OCI-LY3 (cell line): ENCODE measurements at regions not wholly inside any gene's neighbourhood (a gene's known extent, or its start where the extent isn't known, plus 50 kb on each side); places are given as distances from the start of the nearest gene placed in this dataset.
A peak's percentile ranks its signal among the peaks of the same experiment; 100 is the strongest.

Experiments used
- H2AFZ ChIP-seq: fragments of 200-600, 300-600 bp; shearing (Covaris generic); 2 replicates; pipeline ENCODE4 v1.6.0; 2014; ENCODE audit warnings: antibody characterized with exemption, low read depth, low read length
- H3K27ac ChIP-seq: fragments of 200-600, 300-600 bp; sonication (generic); 2 replicates; pipeline ENCODE4 v1.5.1; 2014; ENCODE audit warnings: mild to moderate bottlenecking, low read length, moderate library complexity, mixed read lengths
- H3K27me3 ChIP-seq: fragments of 200-600, 300-600 bp; sonication (generic); 2 replicates; pipeline ENCODE4 v1.6.1; 2014; ENCODE audit warnings: low read depth, low read length, mixed read lengths
- H3K36me3 ChIP-seq: fragments of 200-600, 300-600 bp; sonication (generic); replicated peaks from 2 replicates; pipeline ENCODE3; 2014; ENCODE audit warnings: low read depth, low read length, mixed read lengths
- H3K4me1 ChIP-seq: fragments of 300-600, 200-600 bp; sonication (generic); 2 replicates; pipeline ENCODE4 v1.6.1; 2014; ENCODE audit warnings: low read length, mixed read lengths
- H3K4me2 ChIP-seq: fragments of 200-600, 300-600 bp; sonication (generic); 2 replicates; pipeline ENCODE4 v1.6.1; 2014; ENCODE audit warnings: low read length, mixed read lengths
- H3K4me3 ChIP-seq: fragments of 300-600, 200-600 bp; sonication (generic); 2 replicates; pipeline ENCODE4 v1.5.1; 2014; ENCODE audit warnings: antibody characterized with exemption, mild to moderate bottlenecking, low read length, moderate library complexity
- H3K79me2 ChIP-seq: fragments of 300-600, 200-600 bp; shearing (Covaris generic); 2 replicates; pipeline ENCODE4 v1.6.1; 2014; ENCODE audit warnings: mild to moderate bottlenecking, low read length, mixed read lengths
- H3K9ac ChIP-seq: fragments of 300-600, 200-600 bp; shearing (Covaris generic); 2 replicates; pipeline ENCODE4 v1.6.0; 2014; ENCODE audit warnings: mild to moderate bottlenecking, low read length, moderate library complexity
- H3K9me3 ChIP-seq: fragments of 200-600, 300-600 bp; shearing (Covaris generic); 2 replicates; pipeline ENCODE4 v1.6.1; 2014; ENCODE audit warnings: low read length, mixed read lengths; ENCODE audit not compliant: insufficient read depth
- H4K20me1 ChIP-seq: fragments of 200-600, 300-600 bp; sonication (generic); 2 replicates; pipeline ENCODE4 v1.6.1; 2016; ENCODE audit warnings: low read length, mixed read lengths; ENCODE audit not compliant: insufficient read depth
- EZH2phosphoT487 ChIP-seq: fragments of 200-600 bp; shearing (Covaris generic); IDR thresholded peaks from 2 replicates; pipeline ENCODE4 v1.6.1; 2018; ENCODE audit warnings: antibody characterized with exemption, mixed run types, low read depth
- TF ChIP-seq, protein P1 (sequence below): fragments of 200-600, 300-600 bp; sonication (generic); IDR thresholded peaks from 2 replicates; pipeline ENCODE4 v1.5.1; 2014; ENCODE audit warnings: antibody characterized with exemption, low read length, low read depth

DNA sequence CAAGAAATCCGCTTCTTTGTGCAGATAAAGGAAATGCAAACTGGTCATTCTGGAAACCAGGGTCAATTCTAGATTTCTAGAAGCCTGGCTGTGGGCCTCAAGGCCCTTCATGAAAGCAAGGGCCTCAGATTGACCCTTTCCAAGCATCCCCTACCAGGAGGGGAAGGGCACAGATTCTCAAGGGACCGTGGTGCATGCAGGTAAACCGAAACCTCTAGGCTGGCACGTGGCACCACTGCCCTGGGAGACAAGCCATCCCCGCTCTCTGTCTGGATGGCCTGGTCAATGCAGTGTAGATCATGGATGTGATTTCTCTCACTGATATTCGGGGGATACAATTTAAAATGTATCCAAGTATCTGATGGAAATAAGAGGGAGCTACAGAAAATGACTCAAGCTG lies 69.4 kb downstream of the TOMM20 start:
- H3K27me3 ChIP-seq = peaks cover 6% of the 10 kb centered on the region; the same call in 1 of the 2 replicates
- H3K9ac ChIP-seq = no peak overlapping the region
- H2AFZ ChIP-seq = no peak overlapping the region
- no peak for TF ChIP-seq EZH2phosphoT487
- TF ChIP-seq, protein P1, sequence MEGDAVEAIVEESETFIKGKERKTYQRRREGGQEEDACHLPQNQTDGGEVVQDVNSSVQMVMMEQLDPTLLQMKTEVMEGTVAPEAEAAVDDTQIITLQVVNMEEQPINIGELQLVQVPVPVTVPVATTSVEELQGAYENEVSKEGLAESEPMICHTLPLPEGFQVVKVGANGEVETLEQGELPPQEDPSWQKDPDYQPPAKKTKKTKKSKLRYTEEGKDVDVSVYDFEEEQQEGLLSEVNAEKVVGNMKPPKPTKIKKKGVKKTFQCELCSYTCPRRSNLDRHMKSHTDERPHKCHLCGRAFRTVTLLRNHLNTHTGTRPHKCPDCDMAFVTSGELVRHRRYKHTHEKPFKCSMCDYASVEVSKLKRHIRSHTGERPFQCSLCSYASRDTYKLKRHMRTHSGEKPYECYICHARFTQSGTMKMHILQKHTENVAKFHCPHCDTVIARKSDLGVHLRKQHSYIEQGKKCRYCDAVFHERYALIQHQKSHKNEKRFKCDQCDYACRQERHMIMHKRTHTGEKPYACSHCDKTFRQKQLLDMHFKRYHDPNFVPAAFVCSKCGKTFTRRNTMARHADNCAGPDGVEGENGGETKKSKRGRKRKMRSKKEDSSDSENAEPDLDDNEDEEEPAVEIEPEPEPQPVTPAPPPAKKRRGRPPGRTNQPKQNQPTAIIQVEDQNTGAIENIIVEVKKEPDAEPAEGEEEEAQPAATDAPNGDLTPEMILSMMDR = no peak
- peaks cover 24% of the 10 kb centered on the region for H3K4me1 ChIP-seq
- no peaks in the 10 kb centered on the region for H3K9me3 ChIP-seq
- no peak overlapping the region for H3K4me3 ChIP-seq
- H3K27ac ChIP-seq = no peak overlapping the region
- no peaks in the 10 kb centered on the region for H3K36me3 ChIP-seq
- H3K79me2 ChIP-seq = no peaks in the 10 kb centered on the region
- no peaks in the 10 kb centered on the region for H4K20me1 ChIP-seq
- no peak overlapping the region for H3K4me2 ChIP-seq

- Histone ChIP-seq H3K79me2 (no peaks in the 10 kb centered on the region), H3K27me3 (peaks cover 6% of the 10 kb centered on the region; the same call in 1 of the 2 replicates), H4K20me1 (no peaks in the 10 kb centered on the region), H3K36me3 (no peaks in the 10 kb centered on the region), H2AFZ (no peak overlapping the region), H3K27ac (no peak overlapping the region), H3K9ac (no peak overlapping the region), H3K4me3 (no peak overlapping the region), H3K9me3 (no peaks in the 10 kb centered on the region), H3K4me1 (peaks cover 24% of the 10 kb centered on the region), H3K4me2 (no peak overlapping the region)
- TF ChIP-seq EZH2phosphoT487 = no peak
- TF ChIP-seq, protein P1 = no peak
Measured at GRCh38 chr1:235058695-235059094, 69.9 kb downstream of the TOMM20 start.

DNA sequence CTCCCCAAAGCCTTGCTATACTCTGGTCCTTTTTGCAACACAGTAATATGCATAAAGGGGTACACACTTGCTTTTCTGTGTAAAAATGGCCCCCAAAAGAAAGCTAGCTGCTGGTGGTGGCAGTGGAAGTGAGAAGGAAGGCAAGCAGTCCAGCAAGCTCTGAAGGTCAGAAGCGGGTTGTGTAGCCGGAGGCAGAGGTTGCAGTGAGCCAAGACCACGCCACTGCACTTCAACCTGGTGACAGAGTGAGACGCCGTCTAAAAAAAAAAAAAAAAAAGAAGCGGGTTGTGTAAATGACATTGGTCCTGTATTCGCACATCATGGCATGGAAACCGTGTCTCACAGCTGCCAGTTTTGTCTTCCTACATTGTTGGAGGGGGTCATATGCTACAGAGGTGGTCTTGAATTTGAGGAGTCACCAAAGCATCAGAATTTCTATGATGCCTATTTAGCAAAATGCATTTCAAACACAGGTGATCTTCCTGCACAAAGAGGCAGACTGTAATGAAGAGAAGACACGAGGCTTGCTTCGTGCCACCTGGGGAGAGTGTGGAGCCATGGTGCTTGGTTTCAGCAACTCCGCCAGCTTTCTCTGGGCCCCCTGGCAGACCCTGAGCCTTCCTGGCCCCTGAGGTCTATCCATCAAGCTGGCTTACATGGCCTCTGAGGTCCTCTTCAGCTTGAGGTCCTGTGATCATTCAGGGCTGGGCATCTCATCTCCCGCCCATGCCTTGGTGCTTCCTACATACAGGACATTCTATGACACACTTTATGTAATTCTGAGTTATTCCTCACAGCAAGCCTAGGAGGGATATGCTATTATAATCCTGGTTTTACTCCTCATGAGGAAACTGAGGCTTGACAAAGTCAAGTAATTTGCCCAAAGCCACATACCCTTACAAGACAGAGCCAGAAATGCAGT lies 71.0 kb downstream of the TOMM20 start:
- TF ChIP-seq, protein P1 = no peak
- no peak for TF ChIP-seq EZH2phosphoT487
- peaks cover 18% of the 10 kb centered on the region for H3K4me1 ChIP-seq
- H3K4me2 ChIP-seq = no peak overlapping the region
- no peaks in the 10 kb centered on the region for H3K79me2 ChIP-seq
- no peaks in the 10 kb centered on the region for H3K9me3 ChIP-seq
- peaks cover 6% of the 10 kb centered on the region; the same call in 1 of the 2 replicates for H3K27me3 ChIP-seq
- H2AFZ ChIP-seq = no peak overlapping the region
- H3K36me3 ChIP-seq = no peaks in the 10 kb centered on the region
- H3K4me3 ChIP-seq = no peak overlapping the region
- no peak overlapping the region for H3K9ac ChIP-seq
- no peak overlapping the region for H3K27ac ChIP-seq
- no peaks in the 10 kb centered on the region for H4K20me1 ChIP-seq

DNA sequence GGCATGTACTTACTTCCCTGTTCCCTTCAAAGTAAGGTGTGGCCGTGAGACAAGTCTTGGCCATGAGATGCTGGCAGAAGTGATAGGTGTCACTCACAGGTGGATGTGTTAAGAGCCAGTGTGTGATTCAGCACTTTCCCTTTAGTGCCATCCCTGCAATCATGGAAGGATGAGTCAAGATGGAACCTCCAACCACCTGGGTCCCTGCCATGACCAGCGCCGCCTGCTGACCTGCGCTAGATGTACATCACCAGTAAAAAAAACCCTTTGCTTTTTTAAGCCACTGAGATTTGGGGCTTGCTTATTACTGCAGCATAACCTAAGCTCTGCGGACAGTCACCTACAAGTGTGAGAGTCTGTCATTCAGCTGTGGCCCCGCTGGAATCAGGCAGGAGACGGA lies 71.7 kb downstream of the TOMM20 start:
- no peaks in the 10 kb centered on the region for H4K20me1 ChIP-seq
- no peak overlapping the region for H3K27ac ChIP-seq
- no peak for TF ChIP-seq EZH2phosphoT487
- TF ChIP-seq, protein P1 = peak; percentile 19; the same call in 1 of the 2 replicates
- H3K9me3 ChIP-seq = no peaks in the 10 kb centered on the region
- no peak overlapping the region for H3K4me2 ChIP-seq
- no peaks in the 10 kb centered on the region for H3K36me3 ChIP-seq
- H3K79me2 ChIP-seq = no peaks in the 10 kb centered on the region
- peaks cover 26% of the 10 kb centered on the region for H3K4me1 ChIP-seq
- no peak overlapping the region for H3K4me3 ChIP-seq
- no peak overlapping the region for H2AFZ ChIP-seq
- no peak overlapping the region for H3K9ac ChIP-seq
- peaks cover 6% of the 10 kb centered on the region; the same call in 1 of the 2 replicates for H3K27me3 ChIP-seq
